BJ (cell line): ENCODE measurements at regions not wholly inside any gene's neighbourhood (a gene's known extent, or its start where the extent isn't known, plus 50 kb on each side); places are given as distances from the start of the nearest gene placed in this dataset.

ENCODE experiments used
- CTCF ChIA-PET: fragments of 350-600 bp; formaldehyde crosslinking; extraction: SDS; loops from one replicate; lab custom pipeline; 2021; ENCODE audit warnings: antibody characterized with exemption, inconsistent platforms; lab: Yijun Ruan, JAX
- POLR2A ChIA-PET: fragments of 300-600 bp; sonication (Branson Sonifier 250); formaldehyde crosslinking; extraction: SDS; loops from one replicate; lab custom pipeline; 2021; ENCODE audit warnings: antibody characterized with exemption; lab: Charles Lee
- DNase-seq: peaks from one replicate; pipeline ENCODE4 v3.0.0-alpha.2; 2011; ENCODE audit warnings: low read depth
- H3K27me3 ChIP-seq: 2 replicates; pipeline ENCODE4 v1.6.0; 2011; ENCODE audit warnings: low read length; ENCODE audit not compliant: control insufficient read depth, insufficient read depth
- H3K36me3 ChIP-seq: 2 replicates; pipeline ENCODE4 v1.5.1; 2011; ENCODE audit warnings: low read length; ENCODE audit not compliant: control insufficient read depth, insufficient read depth
- H3K4me3 ChIP-seq: 2 replicates; pipeline ENCODE4 v1.5.1; 2011; ENCODE audit warnings: low read depth, mild to moderate bottlenecking, control low read depth, low read length
- CTCF ChIP-seq: IDR thresholded peaks from 2 replicates; pipeline ENCODE4 v1.5.1; 2011; ENCODE audit warnings: low read depth, mild to moderate bottlenecking, control low read depth, inconsistent platforms, low read length, moderate library complexity; ENCODE audit not compliant: insufficient read depth

DNA sequence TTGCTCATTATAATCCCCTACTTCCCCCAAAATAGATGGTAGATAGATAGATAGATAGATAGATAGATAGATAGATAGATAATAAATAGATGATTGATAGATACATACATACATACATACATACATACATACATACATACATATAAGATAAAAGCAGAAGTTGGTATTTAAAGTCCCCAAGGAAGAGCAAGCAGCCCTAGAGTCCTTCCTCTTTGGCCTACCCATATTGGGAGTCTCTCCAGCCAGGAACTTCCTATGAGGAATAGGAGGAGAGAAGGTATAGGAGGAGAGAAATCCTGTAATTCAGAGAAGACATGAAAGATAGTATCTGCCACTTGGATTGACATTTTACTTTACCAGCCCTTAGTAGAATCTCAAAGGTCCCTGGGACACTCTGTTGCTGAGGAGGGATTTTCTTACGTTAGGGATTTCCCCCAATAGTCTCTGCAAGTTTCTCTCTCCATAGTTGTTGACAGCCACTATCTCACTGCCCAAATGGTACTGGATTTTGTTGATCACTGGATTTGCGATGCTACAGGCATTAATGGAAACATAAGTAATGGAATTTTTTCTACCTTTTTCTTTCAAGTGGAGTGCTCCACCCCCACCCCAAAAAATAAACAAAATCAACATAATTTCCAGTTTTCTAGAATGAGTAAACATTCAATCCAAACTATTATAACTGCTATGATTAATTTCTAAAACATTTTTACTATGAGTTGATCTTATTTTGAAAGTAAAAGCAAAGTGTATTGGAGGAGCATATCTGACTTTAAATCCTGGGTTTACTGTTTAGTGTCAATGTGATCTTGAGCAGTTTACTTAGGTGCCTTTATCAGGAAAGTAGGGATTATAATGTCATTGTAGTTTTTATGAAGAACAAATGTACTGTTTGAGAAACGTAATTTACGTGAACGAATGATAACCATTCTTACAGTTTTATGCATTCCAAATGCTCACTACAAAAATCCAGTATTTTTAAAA, 93.2 kb upstream of the TNFSF4 start:
- Histone ChIP-seq H3K4me3 (no peak overlapping the region), H3K36me3 (no peaks in the 10 kb centered on the region), H3K27me3 (no peaks in the 10 kb centered on the region)
- no peak for DNase-seq
- no peak for TF ChIP-seq CTCF
- ChIA-PET POLR2A (no interaction called here), CTCF (no interaction called here)

DNA sequence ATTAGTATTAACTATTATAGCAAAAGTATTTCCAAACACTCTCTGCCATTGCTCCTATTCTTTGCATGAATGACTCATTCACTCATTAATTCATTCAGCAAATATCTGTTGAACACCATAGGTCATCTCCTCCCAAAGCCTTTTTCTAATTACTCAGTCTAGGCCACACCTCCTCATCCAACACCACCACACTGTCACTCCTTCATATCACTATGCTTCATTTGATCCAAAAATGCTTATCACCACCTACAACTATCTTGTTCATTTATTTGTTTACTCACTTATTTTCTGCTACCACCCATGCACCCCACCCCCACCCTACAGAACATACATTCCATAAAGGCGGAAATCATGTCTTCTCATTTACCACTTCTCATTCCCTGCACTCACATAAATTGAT, 94.4 kb upstream of the TNFSF4 start:
- H3K4me3 ChIP-seq: no peak overlapping the region
- H3K36me3 ChIP-seq: no peaks in the 10 kb centered on the region
- CTCF ChIA-PET: no interaction called here
- no peak for TF ChIP-seq CTCF
- POLR2A ChIA-PET: no interaction called here
- DNase-seq: no peak
- H3K27me3 ChIP-seq: no peaks in the 10 kb centered on the region

DNA sequence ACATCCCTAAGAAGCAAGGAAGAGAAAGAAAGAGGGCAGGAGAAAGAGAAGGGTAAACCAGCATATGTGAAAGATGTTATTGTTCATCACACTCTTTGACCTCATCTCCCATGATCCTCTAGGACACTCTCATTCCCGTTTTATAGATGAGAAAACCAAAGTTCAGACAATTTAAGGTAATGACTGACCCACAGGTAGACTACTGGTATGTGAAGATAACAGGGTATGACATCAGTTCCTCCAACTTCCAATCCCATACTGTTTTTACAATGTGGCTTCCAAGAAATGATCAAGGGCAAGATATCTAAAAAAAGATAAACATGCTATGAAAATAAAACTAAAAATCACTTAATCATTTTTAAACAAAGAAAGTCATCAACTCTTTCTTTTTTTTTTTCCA, 95.2 kb upstream of the TNFSF4 start:
- Histone ChIP-seq H3K27me3 (no peaks in the 10 kb centered on the region), H3K4me3 (no peak overlapping the region), H3K36me3 (no peaks in the 10 kb centered on the region)
- TF ChIP-seq CTCF: no peak
- DNase-seq: no peak
- POLR2A ChIA-PET: no interaction called here
- CTCF ChIA-PET: no interaction called here

DNA sequence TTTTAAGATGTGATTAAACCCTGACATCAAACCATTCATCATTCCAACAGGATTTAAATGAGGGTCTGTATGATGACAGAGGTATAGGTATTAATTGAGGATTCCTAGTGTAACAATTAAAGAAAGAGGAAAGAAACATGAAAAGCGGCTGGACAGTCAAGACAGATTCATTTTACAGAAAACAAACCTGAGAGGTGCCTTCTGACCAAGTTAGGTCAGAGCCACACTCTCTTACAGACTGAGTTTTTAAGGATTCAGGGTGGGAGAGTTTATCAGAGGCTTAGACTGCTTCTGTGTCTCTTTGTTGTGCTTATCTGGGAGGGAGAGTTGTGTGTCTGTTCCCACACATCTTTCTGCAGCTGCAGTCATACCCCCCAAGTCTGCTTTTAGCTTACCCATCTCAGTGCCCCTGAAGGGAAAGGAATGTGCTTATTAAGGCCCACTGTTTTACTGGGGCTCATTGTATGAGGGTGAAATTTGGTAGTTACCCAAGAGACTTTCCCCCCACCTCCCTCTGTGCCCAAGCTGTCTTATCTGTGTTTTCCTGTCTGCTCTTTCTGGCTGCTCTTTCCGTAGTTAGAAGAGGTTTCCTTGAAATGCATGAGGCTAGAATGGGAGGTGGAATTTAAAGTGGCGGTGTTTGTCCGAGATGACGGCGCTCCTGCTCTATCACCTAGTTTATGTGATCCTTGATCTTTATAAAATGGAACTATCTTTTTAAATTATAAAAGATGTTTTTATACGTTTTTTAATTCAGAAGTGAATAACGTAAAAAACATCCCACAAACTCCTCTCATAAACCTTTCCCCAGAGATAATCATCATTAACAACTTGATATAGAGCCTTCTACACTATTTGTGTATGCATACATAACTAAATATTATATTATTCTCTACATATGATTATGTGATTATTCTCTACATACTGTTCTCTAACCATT, 96.0 kb upstream of the TNFSF4 start:
- POLR2A ChIA-PET: no interaction called here
- DNase-seq: no peak
- H3K27me3 ChIP-seq: no peaks in the 10 kb centered on the region
- TF ChIP-seq CTCF: no peak
- no peaks in the 10 kb centered on the region for H3K36me3 ChIP-seq
- H3K4me3 ChIP-seq: no peak overlapping the region
- CTCF ChIA-PET: no interaction called here

GRCh38 chr1:173303984-173304383, 96.9 kb upstream of the TNFSF4 start:
- no peak overlapping the region for H3K4me3 ChIP-seq
- CTCF ChIA-PET: no interaction called here
- DNase-seq: no peak
- H3K36me3 ChIP-seq: no peaks in the 10 kb centered on the region
- H3K27me3 ChIP-seq: no peaks in the 10 kb centered on the region
- POLR2A ChIA-PET: no interaction called here
- TF ChIP-seq CTCF: no peak
